ENCODE measurements at regions not wholly inside any gene's neighbourhood (a gene's known extent, or its start where the extent isn't known, plus 50 kb on each side); places are given as distances from the start of the nearest gene placed in this dataset.

DNA sequence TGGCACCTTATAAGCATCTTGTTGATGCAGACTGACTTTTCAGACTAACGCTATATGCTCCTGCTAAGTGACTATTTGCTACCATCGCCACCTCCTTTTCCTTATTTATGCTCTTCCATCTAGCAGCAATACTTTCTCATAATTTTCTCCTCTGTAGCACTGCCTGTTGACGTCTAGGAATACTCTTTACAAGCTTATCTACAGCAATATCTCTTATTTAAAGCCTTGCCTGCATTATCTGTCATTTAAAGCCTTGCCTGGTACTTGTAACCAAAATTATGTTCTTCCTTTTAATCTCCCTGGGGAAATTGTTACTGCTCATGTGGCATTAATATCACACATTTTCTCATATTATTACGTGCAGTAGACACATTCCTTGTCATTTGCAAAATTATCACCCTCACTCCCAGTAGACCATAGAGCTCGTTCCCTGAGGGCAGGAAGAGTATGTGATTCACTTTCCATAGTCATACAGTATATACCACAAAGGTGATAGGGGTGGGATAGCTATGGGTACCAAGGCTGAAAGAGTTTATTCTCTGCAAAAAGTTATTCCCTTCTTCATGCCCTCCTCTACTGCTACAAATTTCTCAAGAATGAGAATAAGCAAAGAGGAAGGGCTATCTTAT lies 359.7 kb upstream of the PCDH15 start:
- no peak for TF ChIP-seq CTCF (IDR thresholded peaks at IDR 0.05; ENCODE audit: low read length, missing control alignments)
- no peak for DNase-seq (ENCODE audit: low read depth)
- no peak overlapping the region for H3K4me3 ChIP-seq (replicated peaks; ENCODE audit: low read depth, low read length)

- TF ChIP-seq CTCF (IDR thresholded peaks at IDR 0.05; ENCODE audit: low read length, missing control alignments): no peak
- DNase-seq (ENCODE audit: low read depth): no peak
- no peak overlapping the region for H3K4me3 ChIP-seq (replicated peaks; ENCODE audit: low read depth, low read length)
Observed at GRCh38 chr10:55158633-55159032, 357.6 kb upstream of the PCDH15 start.

DNA sequence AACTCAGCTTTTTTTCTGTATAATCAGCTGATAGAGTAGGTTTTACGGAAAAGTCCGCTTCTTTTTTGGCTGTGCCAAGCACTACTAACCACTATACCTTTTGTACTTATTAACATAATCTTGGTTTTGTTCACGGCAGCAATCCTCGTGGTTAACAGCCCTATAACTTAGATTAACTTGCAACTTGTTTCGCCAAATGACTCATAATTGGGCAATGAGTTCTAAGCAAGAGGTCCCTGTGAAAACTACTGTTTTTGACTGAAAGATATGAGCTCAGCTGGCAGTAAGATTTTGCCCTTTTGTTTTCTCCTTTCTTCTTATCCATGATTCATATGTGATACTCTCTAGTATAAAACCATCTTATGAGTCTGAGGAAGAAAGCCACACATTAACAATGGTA lies 345.0 kb upstream of the PCDH15 start:
- TF ChIP-seq CTCF (IDR thresholded peaks at IDR 0.05; ENCODE audit: low read length, missing control alignments): no peak
- no peak overlapping the region for H3K4me3 ChIP-seq (replicated peaks; ENCODE audit: low read depth, low read length)
- DNase-seq (ENCODE audit: low read depth): peak; percentile 71

GRCh38 chr10:55144001-55144400 lies 343.0 kb upstream of the PCDH15 start:
- no peak for TF ChIP-seq CTCF (IDR thresholded peaks at IDR 0.05; ENCODE audit: low read length, missing control alignments)
- H3K4me3 ChIP-seq (replicated peaks; ENCODE audit: low read depth, low read length): no peak overlapping the region
- DNase-seq (ENCODE audit: low read depth): peak; percentile 14

- H3K4me3 ChIP-seq (replicated peaks; ENCODE audit: low read depth, low read length): no peak overlapping the region
- TF ChIP-seq CTCF (IDR thresholded peaks at IDR 0.05; ENCODE audit: low read length, missing control alignments): no peak
Observed at GRCh38 chr10:55141892-55142291, 340.9 kb upstream of the PCDH15 start.

GRCh38 chr10:55137063-55137462 lies 336.0 kb upstream of the PCDH15 start:
- no peak for DNase-seq (ENCODE audit: low read depth)
- no peak for TF ChIP-seq CTCF (IDR thresholded peaks at IDR 0.05; ENCODE audit: low read length, missing control alignments)
- H3K4me3 ChIP-seq (replicated peaks; ENCODE audit: low read depth, low read length): no peak overlapping the region

More at GRCh38 chr10:55141892-55142291, 340.9 kb upstream of the PCDH15 start:
- DNase-seq (ENCODE audit: low read depth): no peak

DNA sequence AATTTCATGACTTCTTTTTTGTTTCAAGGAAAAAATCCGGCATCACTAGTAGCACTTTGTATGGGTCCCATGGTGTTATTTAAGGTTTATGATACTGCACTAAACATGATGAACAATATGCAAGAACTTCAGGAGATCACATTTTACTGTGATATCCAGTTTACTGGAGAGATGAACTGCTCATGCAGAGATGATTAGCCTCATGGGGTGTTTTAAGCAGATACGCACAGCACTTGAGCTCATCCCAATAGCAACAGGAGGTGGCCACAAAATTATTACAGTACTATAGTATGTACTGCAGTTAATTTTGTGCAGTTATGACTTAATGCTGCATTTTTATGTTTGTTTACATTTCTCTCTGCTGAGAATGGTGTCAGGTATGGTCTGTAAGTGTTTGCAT lies 303.7 kb upstream of the PCDH15 start:
- H3K4me3 ChIP-seq (replicated peaks; ENCODE audit: low read depth, low read length): no peak overlapping the region
- TF ChIP-seq CTCF (IDR thresholded peaks at IDR 0.05; ENCODE audit: low read length, missing control alignments): no peak
- DNase-seq (ENCODE audit: low read depth): no peak

All from fibroblast of pulmonary artery (primary cell).